SK-N-SH (cell line): ENCODE measurements at regions not wholly inside any gene's neighbourhood (a gene's known extent, or its start where the extent isn't known, plus 50 kb on each side); places are given as distances from the start of the nearest gene placed in this dataset.

Experiments used
- CTCF ChIA-PET: fragments of 300-600, 350-600 bp; formaldehyde crosslinking; extraction: SDS; loops from one replicate; lab custom pipeline; 2021; lab: Yijun Ruan, JAX
- POLR2A ChIA-PET: fragments of 350-600 bp; sonication (Branson Sonifier 250); formaldehyde crosslinking; extraction: SDS; loops from one replicate; lab custom pipeline; 2020; ENCODE audit warnings: antibody characterized with exemption, inconsistent platforms; lab: Yijun Ruan, JAX
- DNase-seq: peaks from one replicate; pipeline ENCODE4 v3.0.0; 2012
- H2AFZ ChIP-seq: fragments of 200-600 bp; sonication (generic); 2 replicates; pipeline ENCODE4 v1.8.1; 2016; ENCODE audit warnings: antibody characterized with exemption, mild to moderate bottlenecking, low read depth
- H3F3A ChIP-seq: fragments of 200-600 bp; sonication (generic); replicated peaks from 2 replicates; pipeline ENCODE3; 2016; ENCODE audit warnings: antibody characterized with exemption, mild to moderate bottlenecking; ENCODE audit not compliant: insufficient read depth
- H3K27ac ChIP-seq, 2 experiments: fragments of 200-500 bp in 1 of 2; fragments of 200-600 bp in 1 of 2; sonication (Bioruptor generic) in 1 of 2; sonication (generic), shearing (Covaris generic) in 1 of 2; 2 replicates each; pipeline versions ENCODE4 v1.5.1 to v1.6.1; 2014 to 2016; ENCODE audit warnings: low read depth in 2 of 2, inconsistent platforms in 1 of 2, low read length in 1 of 2, mild to moderate bottlenecking in 1 of 2, mixed read lengths in 1 of 2
- H3K27me3 ChIP-seq: fragments of 200-600 bp; sonication (generic), shearing (Covaris generic); 2 replicates; pipeline ENCODE4 v1.6.1; 2016; ENCODE audit warnings: mixed run types; ENCODE audit not compliant: insufficient read depth
- H3K36me3 ChIP-seq, 2 experiments: fragments of 200-500 bp in 1 of 2; fragments of 200-600 bp in 1 of 2; sonication (Bioruptor generic) in 1 of 2; sonication (generic) in 1 of 2; replicated peaks in 1 of 2; 2 replicates each; pipeline versions ENCODE3 to v1.5.1; 2014 to 2016; ENCODE audit warnings: low read length in 1 of 2, mild to moderate bottlenecking in 1 of 2; ENCODE audit not compliant: insufficient read depth in 2 of 2, control insufficient read depth in 1 of 2
- H3K4me1 ChIP-seq, 2 experiments: fragments of 200-500 bp in 1 of 2; fragments of 200-600 bp in 1 of 2; sonication (Bioruptor generic) in 1 of 2; sonication (generic), shearing (Covaris generic) in 1 of 2; 2 replicates each; pipeline versions ENCODE4 v1.5.1 to v1.6.1; 2014 to 2016; ENCODE audit warnings: low read depth in 1 of 2, low read length in 1 of 2, mixed run types in 1 of 2; ENCODE audit not compliant: insufficient read depth in 2 of 2, control insufficient read depth in 1 of 2
- H3K4me2 ChIP-seq: fragments of 200-600 bp; sonication (generic), shearing (Covaris generic); 2 replicates; pipeline ENCODE4 v1.6.1; 2017; ENCODE audit warnings: mixed run types
- H3K4me3 ChIP-seq, 2 experiments: fragments of 200-500 bp in 1 of 2; fragments of 200-600 bp in 1 of 2; sonication (Bioruptor generic) in 1 of 2; sonication (generic), shearing (Covaris generic) in 1 of 2; 2 replicates each; pipeline versions ENCODE4 v1.5.1 to v1.8.1; 2014 to 2016; ENCODE audit warnings: low read depth in 2 of 2, inconsistent platforms in 1 of 2, low read length in 1 of 2, mild to moderate bottlenecking in 1 of 2, mixed read lengths in 1 of 2, moderate library complexity in 1 of 2
- H3K79me2 ChIP-seq: fragments of 200-600 bp; sonication (generic); 2 replicates; pipeline ENCODE4 v1.8.1; 2017; ENCODE audit warnings: mild to moderate bottlenecking; ENCODE audit not compliant: insufficient read depth
- H3K9ac ChIP-seq: fragments of 200-600 bp; sonication (generic); 2 replicates; pipeline ENCODE4 v1.6.1; 2017; ENCODE audit warnings: mixed run types
- H3K9me2 ChIP-seq: fragments of 200-600 bp; sonication (generic); 2 replicates; pipeline ENCODE4 v1.6.1; 2017; ENCODE audit warnings: mixed run types
- H3K9me3 ChIP-seq: fragments of 200-600 bp; sonication (generic); 2 replicates; pipeline ENCODE4 v1.6.1; 2017; ENCODE audit warnings: mixed run types, mild to moderate bottlenecking, moderate library complexity
- H4K20me1 ChIP-seq: fragments of 200-600 bp; sonication (generic); 2 replicates; pipeline ENCODE4 v1.6.1; 2017; ENCODE audit warnings: mild to moderate bottlenecking, mixed run types; ENCODE audit not compliant: insufficient read depth
- CHD2 ChIP-seq: fragments of 150-350 bp; IDR thresholded peaks from 2 replicates; pipeline ENCODE4 v1.6.1; 2018; ENCODE audit warnings: low read length; ENCODE audit not compliant: partially characterized antibody
- EP300 ChIP-seq, 2 experiments: IDR thresholded peaks; 2 replicates each; pipeline versions ENCODE4 v1.4.0 to v1.6.1; 2012; ENCODE audit warnings: borderline replicate concordance in 1 of 2, low read depth in 1 of 2, low read length in 1 of 2
- FOSL2 ChIP-seq: IDR thresholded peaks from 2 replicates; pipeline ENCODE4 v1.4.0; 2012; ENCODE audit warnings: low read depth, mild to moderate bottlenecking, moderate library complexity, borderline replicate concordance
- MEF2A ChIP-seq: IDR thresholded peaks from 2 replicates; pipeline ENCODE4 v1.4.0; 2012; ENCODE audit warnings: low read depth, borderline replicate concordance
- NRF1 ChIP-seq: IDR thresholded peaks from 2 replicates; pipeline ENCODE4 v1.6.1; 2012; ENCODE audit warnings: low read depth, mild to moderate bottlenecking, low read length
- RAD21 ChIP-seq: IDR thresholded peaks from 2 replicates; pipeline ENCODE4 v1.6.1; 2012; ENCODE audit warnings: mild to moderate bottlenecking, low read length
- RXRA ChIP-seq: IDR thresholded peaks from 2 replicates; pipeline ENCODE4 v1.4.0; 2012; ENCODE audit warnings: low read depth, mild to moderate bottlenecking, borderline replicate concordance
- SIN3A ChIP-seq: IDR thresholded peaks from 2 replicates; pipeline ENCODE4 v1.6.1; 2012; ENCODE audit warnings: low read depth, mild to moderate bottlenecking, low read length, moderate library complexity, borderline replicate concordance
- SMC3 ChIP-seq: IDR thresholded peaks from 2 replicates; pipeline ENCODE4 v1.6.1; 2012; ENCODE audit warnings: low read depth, low read length, improper control_type of control experiment
- TCF12 ChIP-seq: IDR thresholded peaks from 2 replicates; pipeline ENCODE4 v1.4.0; 2012
- WGBS: methylation state at CpG from one replicate; pipeline ENCODE4 v1.1.6; 2017; ENCODE audit warnings: low lambda C conversion rate; 5-methylcytosine and 5-hydroxymethylcytosine counted together
- TF ChIP-seq, protein P1 (sequence below): IDR thresholded peaks from 2 replicates; pipeline ENCODE4 v1.4.0; 2012; ENCODE audit warnings: low read depth, borderline replicate concordance
- TF ChIP-seq, protein P2 (sequence below): fragments of 150-350 bp; IDR thresholded peaks from 2 replicates; pipeline ENCODE4 v1.6.1; 2016; ENCODE audit warnings: mild to moderate bottlenecking, low read depth, low read length
- TF ChIP-seq, protein P3 (sequence below): IDR thresholded peaks from 2 replicates; pipeline ENCODE4 v1.4.0; 2012; ENCODE audit warnings: low read depth
- TF ChIP-seq, protein P4 (sequence below): IDR thresholded peaks from 2 replicates; pipeline ENCODE4 v1.6.1; 2012; ENCODE audit warnings: mild to moderate bottlenecking, low read depth, low read length, moderate library complexity
- TF ChIP-seq, protein P5 (sequence below): IDR thresholded peaks from 2 replicates; pipeline ENCODE4 v1.4.0; 2012; ENCODE audit warnings: low read depth, borderline replicate concordance

DNA sequence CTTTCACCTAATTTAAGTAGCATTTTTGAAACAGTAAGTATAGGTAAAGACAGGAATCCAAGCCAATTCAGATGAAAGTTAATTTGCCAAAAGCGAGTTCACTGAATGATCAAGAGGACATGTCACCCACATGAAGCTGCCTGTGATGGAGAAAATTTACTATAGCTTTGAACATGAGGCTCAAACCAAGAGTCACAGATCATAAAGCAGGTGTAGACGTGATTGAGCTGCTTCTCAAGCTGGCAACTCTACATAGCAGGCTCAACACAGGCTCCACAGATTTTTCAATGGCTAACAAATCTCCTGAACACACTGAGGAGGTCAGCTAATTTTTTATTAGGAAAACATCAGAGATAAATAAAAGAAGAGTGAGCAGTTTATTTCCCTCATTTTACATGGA lies 173.7 kb downstream of the FAM114A2 start:
- Histone ChIP-seq H3K27ac (no peak overlapping the region), H3K79me2 (no peaks in the 10 kb centered on the region), H3K9ac (no peak overlapping the region)
- POLR2A ChIA-PET: no interaction called here
- no peak for TF ChIP-seq SMC3
- TF ChIP-seq FOSL2: no peak
- TF ChIP-seq SIN3A: no peak
- TF ChIP-seq, protein P1, sequence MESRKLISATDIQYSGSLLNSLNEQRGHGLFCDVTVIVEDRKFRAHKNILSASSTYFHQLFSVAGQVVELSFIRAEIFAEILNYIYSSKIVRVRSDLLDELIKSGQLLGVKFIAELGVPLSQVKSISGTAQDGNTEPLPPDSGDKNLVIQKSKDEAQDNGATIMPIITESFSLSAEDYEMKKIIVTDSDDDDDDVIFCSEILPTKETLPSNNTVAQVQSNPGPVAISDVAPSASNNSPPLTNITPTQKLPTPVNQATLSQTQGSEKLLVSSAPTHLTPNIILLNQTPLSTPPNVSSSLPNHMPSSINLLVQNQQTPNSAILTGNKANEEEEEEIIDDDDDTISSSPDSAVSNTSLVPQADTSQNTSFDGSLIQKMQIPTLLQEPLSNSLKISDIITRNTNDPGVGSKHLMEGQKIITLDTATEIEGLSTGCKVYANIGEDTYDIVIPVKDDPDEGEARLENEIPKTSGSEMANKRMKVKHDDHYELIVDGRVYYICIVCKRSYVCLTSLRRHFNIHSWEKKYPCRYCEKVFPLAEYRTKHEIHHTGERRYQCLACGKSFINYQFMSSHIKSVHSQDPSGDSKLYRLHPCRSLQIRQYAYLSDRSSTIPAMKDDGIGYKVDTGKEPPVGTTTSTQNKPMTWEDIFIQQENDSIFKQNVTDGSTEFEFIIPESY: no peak
- no peak for TF ChIP-seq CHD2
- TF ChIP-seq RAD21: no peak
- TF ChIP-seq TCF12: no peak
- TF ChIP-seq NRF1: no peak
- TF ChIP-seq, protein P2, sequence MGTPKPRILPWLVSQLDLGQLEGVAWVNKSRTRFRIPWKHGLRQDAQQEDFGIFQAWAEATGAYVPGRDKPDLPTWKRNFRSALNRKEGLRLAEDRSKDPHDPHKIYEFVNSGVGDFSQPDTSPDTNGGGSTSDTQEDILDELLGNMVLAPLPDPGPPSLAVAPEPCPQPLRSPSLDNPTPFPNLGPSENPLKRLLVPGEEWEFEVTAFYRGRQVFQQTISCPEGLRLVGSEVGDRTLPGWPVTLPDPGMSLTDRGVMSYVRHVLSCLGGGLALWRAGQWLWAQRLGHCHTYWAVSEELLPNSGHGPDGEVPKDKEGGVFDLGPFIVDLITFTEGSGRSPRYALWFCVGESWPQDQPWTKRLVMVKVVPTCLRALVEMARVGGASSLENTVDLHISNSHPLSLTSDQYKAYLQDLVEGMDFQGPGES: no peak
- no peak for TF ChIP-seq RXRA
- TF ChIP-seq, all 33 proteins: peak for 0
- Histone ChIP-seq H3F3A (no peaks in the 10 kb centered on the region), H3K27me3 (no peaks in the 10 kb centered on the region), H3K9me2 (no peaks in the 10 kb centered on the region), H3K4me2 (no peak overlapping the region), H3K36me3 (no peaks in the 10 kb centered on the region), H2AFZ (no peak overlapping the region), H3K4me3 (no peak overlapping the region), H3K4me1 (peaks cover 0 to 4% of the 10 kb centered on the region in 2 experiments; a peak in 1 of 4 replicates), H4K20me1 (no peaks in the 10 kb centered on the region), H3K9me3 (no peaks in the 10 kb centered on the region)
- no peak for DNase-seq
- CTCF ChIA-PET: no interaction called here
- WGBS: 56% methylated on average over 2 of the region's 2 CpGs

DNA sequence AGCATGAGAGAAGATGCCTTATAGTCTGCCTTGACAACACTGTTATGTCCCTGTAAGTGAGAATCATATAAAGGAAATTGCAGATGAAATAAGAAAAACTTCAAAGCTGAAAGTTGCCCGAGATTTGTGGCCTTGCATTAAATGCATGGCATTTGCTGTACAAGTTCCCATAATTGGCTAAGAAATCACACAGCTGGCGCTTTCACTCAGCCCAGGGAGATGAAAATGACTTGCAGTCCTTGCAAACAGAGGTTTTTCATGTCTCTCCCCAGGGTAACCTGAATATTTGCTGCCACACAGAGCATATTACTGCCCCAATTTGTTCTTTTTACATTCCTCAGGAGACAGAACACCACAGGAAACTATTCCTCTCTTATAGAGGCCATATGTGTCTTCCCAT lies 174.8 kb downstream of the FAM114A2 start:
- Histone ChIP-seq H4K20me1 (no peaks in the 10 kb centered on the region), H3K27me3 (no peaks in the 10 kb centered on the region), H3K4me2 (no peak overlapping the region), H3K4me1 (peaks cover 0 to 4% of the 10 kb centered on the region in 2 experiments; a peak in 1 of 4 replicates), H3K4me3 (no peak overlapping the region), H3K9me2 (no peaks in the 10 kb centered on the region), H3K9ac (no peak overlapping the region), H3F3A (no peaks in the 10 kb centered on the region), H3K27ac (no peak overlapping the region), H3K79me2 (no peaks in the 10 kb centered on the region), H3K36me3 (no peaks in the 10 kb centered on the region), H3K9me3 (no peaks in the 10 kb centered on the region), H2AFZ (no peak overlapping the region)
- no peak for DNase-seq
- no peak for TF ChIP-seq MEF2A
- TF ChIP-seq RXRA: no peak
- no peak for TF ChIP-seq EP300 (IDR thresholded peaks at IDR 0.05; ENCODE audit: borderline replicate concordance in 1 of 2, low read depth in 1 of 2, low read length in 1 of 2)
- TF ChIP-seq, protein P3, sequence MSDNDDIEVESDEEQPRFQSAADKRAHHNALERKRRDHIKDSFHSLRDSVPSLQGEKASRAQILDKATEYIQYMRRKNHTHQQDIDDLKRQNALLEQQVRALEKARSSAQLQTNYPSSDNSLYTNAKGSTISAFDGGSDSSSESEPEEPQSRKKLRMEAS: no peak
- TF ChIP-seq, protein P4, sequence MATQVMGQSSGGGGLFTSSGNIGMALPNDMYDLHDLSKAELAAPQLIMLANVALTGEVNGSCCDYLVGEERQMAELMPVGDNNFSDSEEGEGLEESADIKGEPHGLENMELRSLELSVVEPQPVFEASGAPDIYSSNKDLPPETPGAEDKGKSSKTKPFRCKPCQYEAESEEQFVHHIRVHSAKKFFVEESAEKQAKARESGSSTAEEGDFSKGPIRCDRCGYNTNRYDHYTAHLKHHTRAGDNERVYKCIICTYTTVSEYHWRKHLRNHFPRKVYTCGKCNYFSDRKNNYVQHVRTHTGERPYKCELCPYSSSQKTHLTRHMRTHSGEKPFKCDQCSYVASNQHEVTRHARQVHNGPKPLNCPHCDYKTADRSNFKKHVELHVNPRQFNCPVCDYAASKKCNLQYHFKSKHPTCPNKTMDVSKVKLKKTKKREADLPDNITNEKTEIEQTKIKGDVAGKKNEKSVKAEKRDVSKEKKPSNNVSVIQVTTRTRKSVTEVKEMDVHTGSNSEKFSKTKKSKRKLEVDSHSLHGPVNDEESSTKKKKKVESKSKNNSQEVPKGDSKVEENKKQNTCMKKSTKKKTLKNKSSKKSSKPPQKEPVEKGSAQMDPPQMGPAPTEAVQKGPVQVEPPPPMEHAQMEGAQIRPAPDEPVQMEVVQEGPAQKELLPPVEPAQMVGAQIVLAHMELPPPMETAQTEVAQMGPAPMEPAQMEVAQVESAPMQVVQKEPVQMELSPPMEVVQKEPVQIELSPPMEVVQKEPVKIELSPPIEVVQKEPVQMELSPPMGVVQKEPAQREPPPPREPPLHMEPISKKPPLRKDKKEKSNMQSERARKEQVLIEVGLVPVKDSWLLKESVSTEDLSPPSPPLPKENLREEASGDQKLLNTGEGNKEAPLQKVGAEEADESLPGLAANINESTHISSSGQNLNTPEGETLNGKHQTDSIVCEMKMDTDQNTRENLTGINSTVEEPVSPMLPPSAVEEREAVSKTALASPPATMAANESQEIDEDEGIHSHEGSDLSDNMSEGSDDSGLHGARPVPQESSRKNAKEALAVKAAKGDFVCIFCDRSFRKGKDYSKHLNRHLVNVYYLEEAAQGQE: no peak
- TF ChIP-seq, protein P5, sequence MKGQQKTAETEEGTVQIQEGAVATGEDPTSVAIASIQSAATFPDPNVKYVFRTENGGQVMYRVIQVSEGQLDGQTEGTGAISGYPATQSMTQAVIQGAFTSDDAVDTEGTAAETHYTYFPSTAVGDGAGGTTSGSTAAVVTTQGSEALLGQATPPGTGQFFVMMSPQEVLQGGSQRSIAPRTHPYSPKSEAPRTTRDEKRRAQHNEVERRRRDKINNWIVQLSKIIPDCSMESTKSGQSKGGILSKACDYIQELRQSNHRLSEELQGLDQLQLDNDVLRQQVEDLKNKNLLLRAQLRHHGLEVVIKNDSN: no peak
- TF ChIP-seq, protein P1: no peak
- TF ChIP-seq RAD21: no peak
- POLR2A ChIA-PET: no interaction called here
- CTCF ChIA-PET: no interaction called here
- WGBS: 63% methylated on average over 2 of the region's 2 CpGs
